BLaER1 (cell line): ENCODE measurements at regions not wholly inside any gene's neighbourhood (a gene's known extent, or its start where the extent isn't known, plus 50 kb on each side); places are given as distances from the start of the nearest gene placed in this dataset.
"Not testable (repeated sequence)": the region's sequence is repeated elsewhere in the genome, so short reads cannot be mapped to it uniquely, and the experiment has no call there.

ENCODE experiments used
- H3K27ac ChIP-seq: shearing (Covaris generic); formaldehyde crosslinking; 2 replicates; pipeline ENCODE4 v1.8.1; 2022
- H3K27me3 ChIP-seq: shearing (Covaris generic); formaldehyde crosslinking; 2 replicates; pipeline ENCODE4 v1.8.1; 2022
- H3K36me3 ChIP-seq: shearing (Covaris generic); formaldehyde crosslinking; 2 replicates; pipeline ENCODE4 v1.8.1; 2022
- H3K4me1 ChIP-seq: shearing (Covaris generic); formaldehyde crosslinking; 2 replicates; pipeline ENCODE4 v1.8.1; 2022
- H3K4me2 ChIP-seq: shearing (Covaris generic); formaldehyde crosslinking; 2 replicates; pipeline ENCODE4 v1.8.1; 2022
- H3K4me3 ChIP-seq: shearing (Covaris generic); formaldehyde crosslinking; 2 replicates; pipeline ENCODE4 v1.8.1; 2022
- H3K9ac ChIP-seq: shearing (Covaris generic); formaldehyde crosslinking; 2 replicates; pipeline ENCODE4 v1.8.1; 2022
- H3K9me3 ChIP-seq: shearing (Covaris generic); formaldehyde crosslinking; 2 replicates; pipeline ENCODE4 v1.8.1; 2022
- H4K20me1 ChIP-seq: shearing (Covaris generic); formaldehyde crosslinking; 2 replicates; pipeline ENCODE4 v1.8.1; 2022
- Cebpa-rat ChIP-seq: shearing (Covaris generic); IDR thresholded peaks from 2 replicates; pipeline ENCODE4 v1.8.1; 2022

GRCh38 chr4:26199596-26199995, 121.2 kb upstream of the RBPJ start:
- no peak for TF ChIP-seq Cebpa-rat
- Histone ChIP-seq H3K4me1 (peaks cover 25% of the 10 kb centered on the region), H3K36me3 (no peaks in the 10 kb centered on the region), H4K20me1 (no peaks in the 10 kb centered on the region), H3K9ac (no peak overlapping the region), H3K4me2 (no peak overlapping the region), H3K4me3 (no peak overlapping the region), H3K9me3 (no peaks in the 10 kb centered on the region), H3K27me3 (no peaks in the 10 kb centered on the region), H3K27ac (no peak overlapping the region)

GRCh38 chr4:26201120-26201519, 119.7 kb upstream of the RBPJ start:
- no peak for TF ChIP-seq Cebpa-rat
- Histone ChIP-seq H3K9me3 (no peaks in the 10 kb centered on the region), H3K4me3 (no peak overlapping the region), H3K9ac (no peak overlapping the region), H4K20me1 (no peaks in the 10 kb centered on the region), H3K4me2 (no peak overlapping the region), H3K4me1 (peaks cover 28% of the 10 kb centered on the region), H3K27ac (no peak overlapping the region), H3K27me3 (no peaks in the 10 kb centered on the region), H3K36me3 (no peaks in the 10 kb centered on the region)

GRCh38 chr4:26204249-26204825, 116.5 kb upstream of the RBPJ start:
- Histone ChIP-seq H3K9me3 (no peaks in the 10 kb centered on the region), H3K27me3 (no peaks in the 10 kb centered on the region), H3K27ac (no peak overlapping the region), H3K36me3 (no peaks in the 10 kb centered on the region), H3K4me3 (no peak overlapping the region), H3K4me2 (peak overlapping the region; percentile 50), H3K9ac (no peak overlapping the region), H3K4me1 (peaks cover 14% of the 10 kb centered on the region), H4K20me1 (no peaks in the 10 kb centered on the region)
- no peak for TF ChIP-seq Cebpa-rat

- Histone ChIP-seq H4K20me1 (no peaks in the 10 kb centered on the region), H3K36me3 (no peaks in the 10 kb centered on the region), H3K27ac (no peak overlapping the region), H3K9ac (no peak overlapping the region), H3K4me3 (no peak overlapping the region), H3K27me3 (no peaks in the 10 kb centered on the region), H3K9me3 (no peaks in the 10 kb centered on the region), H3K4me1 (peaks cover 14% of the 10 kb centered on the region), H3K4me2 (no peak overlapping the region)
- TF ChIP-seq Cebpa-rat, result no peak
Measured at GRCh38 chr4:26204911-26205370, 115.9 kb upstream of the RBPJ start.

- H3K4me2 ChIP-seq, result no peak overlapping the region
Measured at GRCh38 chr4:26206339-26206738, 114.5 kb upstream of the RBPJ start.

DNA sequence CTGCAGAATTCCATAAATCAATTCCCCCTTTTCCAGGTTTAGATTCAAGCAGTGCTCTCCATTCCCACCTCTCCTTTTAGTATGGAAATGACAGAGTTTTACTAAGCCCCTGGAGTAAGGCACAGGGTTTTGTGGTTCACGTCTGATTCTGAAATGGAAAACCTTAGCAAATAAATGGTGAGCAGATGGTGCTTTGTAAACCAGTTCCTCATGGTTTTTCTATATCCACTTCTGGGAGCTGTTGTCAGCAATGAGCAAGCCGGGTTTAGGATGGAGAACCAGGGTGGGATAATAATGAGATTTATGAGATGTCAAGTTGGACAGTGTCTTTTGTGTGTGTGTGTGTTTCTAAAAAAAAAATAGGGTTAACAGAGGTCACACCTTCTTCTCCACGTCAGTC, 113.8 kb upstream of the RBPJ start:
- TF ChIP-seq Cebpa-rat, result no peak
- no peaks in the 10 kb centered on the region for H3K9me3 ChIP-seq
- no peak overlapping the region for H3K4me3 ChIP-seq
- no peaks in the 10 kb centered on the region for H3K27me3 ChIP-seq
- H4K20me1 ChIP-seq, result no peaks in the 10 kb centered on the region
- no peak overlapping the region for H3K27ac ChIP-seq
- no peaks in the 10 kb centered on the region for H3K36me3 ChIP-seq
- H3K4me1 ChIP-seq, result peaks cover 14% of the 10 kb centered on the region
- H3K9ac ChIP-seq, result no peak overlapping the region
- no peak overlapping the region for H3K4me2 ChIP-seq

More at GRCh38 chr4:26206339-26206738, 114.5 kb upstream of the RBPJ start:
- H3K27ac ChIP-seq, result no peak overlapping the region
- no peaks in the 10 kb centered on the region for H3K36me3 ChIP-seq
- H3K4me1 ChIP-seq, result peaks cover 14% of the 10 kb centered on the region
- H3K4me3 ChIP-seq, result no peak overlapping the region
- H3K27me3 ChIP-seq, result no peaks in the 10 kb centered on the region
- no peak overlapping the region for H3K9ac ChIP-seq
- no peak for TF ChIP-seq Cebpa-rat
- no peaks in the 10 kb centered on the region for H4K20me1 ChIP-seq
- no peaks in the 10 kb centered on the region for H3K9me3 ChIP-seq

DNA sequence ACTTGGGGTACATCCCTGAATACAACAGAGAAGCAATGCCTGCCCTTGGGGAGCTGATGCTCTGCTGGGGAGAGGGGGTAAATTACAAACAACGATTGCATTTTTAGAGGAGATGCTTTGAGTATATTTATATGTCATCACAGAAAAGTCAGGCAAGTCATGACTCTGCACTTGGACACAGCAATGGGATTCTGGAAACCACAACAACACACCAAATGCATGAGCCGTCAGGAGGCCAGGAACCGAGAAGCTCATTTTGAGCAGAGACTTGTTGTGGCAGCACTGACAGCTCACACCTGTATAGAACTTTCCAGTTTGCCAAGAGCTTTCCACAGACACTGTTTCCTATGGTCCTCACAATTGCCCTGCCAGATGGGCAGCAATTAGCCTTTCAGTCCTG, 113.2 kb upstream of the RBPJ start:
- H3K36me3 ChIP-seq, result no peaks in the 10 kb centered on the region
- no peak for TF ChIP-seq Cebpa-rat
- no peak overlapping the region for H3K4me2 ChIP-seq
- H3K4me3 ChIP-seq, result no peak overlapping the region
- H4K20me1 ChIP-seq, result no peaks in the 10 kb centered on the region
- no peaks in the 10 kb centered on the region for H3K27me3 ChIP-seq
- no peak overlapping the region for H3K27ac ChIP-seq
- H3K4me1 ChIP-seq, result peaks cover 14% of the 10 kb centered on the region
- no peaks in the 10 kb centered on the region for H3K9me3 ChIP-seq
- no peak overlapping the region for H3K9ac ChIP-seq

DNA sequence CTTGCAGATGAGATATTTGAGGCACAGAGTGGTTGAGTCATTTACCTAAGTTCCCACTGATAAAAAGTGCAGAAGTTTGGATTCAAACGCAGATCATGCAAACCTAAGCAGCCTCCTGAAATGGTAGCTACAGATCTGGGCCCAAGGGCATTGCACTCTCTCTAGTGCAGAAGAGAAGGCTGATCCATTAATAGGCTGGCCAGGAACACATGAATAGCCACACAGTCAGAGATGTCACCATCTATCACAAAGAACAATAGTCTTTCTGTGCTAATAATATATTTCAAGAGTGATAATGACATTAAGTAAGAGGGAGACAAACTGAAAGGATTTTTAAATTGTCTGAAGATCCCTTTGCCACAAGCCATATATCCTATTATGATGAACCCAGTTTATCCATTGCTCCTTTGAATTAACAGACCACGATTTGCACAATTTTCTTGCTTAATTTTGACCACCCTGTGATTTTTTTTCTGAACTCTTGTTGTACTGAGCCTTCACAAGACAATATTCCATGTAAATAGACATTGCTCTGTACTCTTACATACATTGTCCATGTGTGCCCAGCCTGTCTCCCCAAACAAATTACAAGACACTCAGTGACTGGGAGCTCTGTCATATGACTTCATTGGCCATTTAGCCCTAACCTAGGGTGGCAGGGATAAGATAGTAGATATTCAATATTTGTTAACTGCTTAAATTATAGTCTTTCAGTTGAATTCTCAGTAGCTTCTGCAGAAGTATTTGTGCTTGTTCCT, 112.4 kb upstream of the RBPJ start:
- H4K20me1 ChIP-seq, result no peaks in the 10 kb centered on the region
- no peaks in the 10 kb centered on the region for H3K27me3 ChIP-seq
- no peak overlapping the region for H3K9ac ChIP-seq
- no peaks in the 10 kb centered on the region for H3K36me3 ChIP-seq
- no peak overlapping the region for H3K4me2 ChIP-seq
- H3K4me1 ChIP-seq, result peaks cover 14% of the 10 kb centered on the region
- no peak overlapping the region for H3K4me3 ChIP-seq
- no peak overlapping the region for H3K27ac ChIP-seq
- H3K9me3 ChIP-seq, result no peaks in the 10 kb centered on the region
- TF ChIP-seq Cebpa-rat, result no peak

DNA sequence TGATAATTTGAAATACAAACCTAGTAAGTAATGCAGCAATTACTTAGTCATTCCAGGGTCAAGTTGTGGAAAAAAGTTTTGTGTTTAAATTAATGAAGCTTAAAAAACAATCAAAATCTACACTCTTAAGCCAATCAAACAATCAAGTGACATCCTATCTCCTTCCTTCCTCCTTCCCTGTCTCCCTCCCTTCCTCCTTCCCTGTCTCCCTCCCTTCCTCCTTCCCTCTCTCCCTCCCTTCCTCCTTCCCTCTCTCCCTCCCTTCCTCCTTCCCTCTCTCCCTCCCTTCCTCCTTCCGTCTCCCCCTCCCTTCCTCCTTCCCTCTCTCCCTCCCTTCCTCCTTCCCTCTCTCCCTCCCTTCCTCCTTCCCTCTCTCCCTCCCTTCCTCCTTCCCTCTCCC, 111.4 kb upstream of the RBPJ start:
- not testable (repeated sequence) for H3K9ac ChIP-seq, H3K27me3 ChIP-seq, H3K27ac ChIP-seq, H3K4me3 ChIP-seq, H3K4me1 ChIP-seq, H3K36me3 ChIP-seq, H3K4me2 ChIP-seq, H4K20me1 ChIP-seq, H3K9me3 ChIP-seq

GRCh38 chr4:26212528-26212927, 108.3 kb upstream of the RBPJ start:
- Histone ChIP-seq H4K20me1 (no peaks in the 10 kb centered on the region), H3K4me3 (no peak overlapping the region), H3K9me3 (no peaks in the 10 kb centered on the region), H3K27ac (no peak overlapping the region), H3K27me3 (no peaks in the 10 kb centered on the region), H3K4me2 (no peak overlapping the region), H3K36me3 (no peaks in the 10 kb centered on the region), H3K4me1 (no peaks in the 10 kb centered on the region), H3K9ac (no peak overlapping the region)
- TF ChIP-seq Cebpa-rat, result no peak

GRCh38 chr4:26213317-26213716, 107.5 kb upstream of the RBPJ start:
- Histone ChIP-seq H3K27me3 (no peaks in the 10 kb centered on the region), H3K9me3 (no peaks in the 10 kb centered on the region), H3K4me3 (no peak overlapping the region), H3K9ac (no peak overlapping the region), H3K36me3 (no peaks in the 10 kb centered on the region), H3K4me1 (peaks cover 3% of the 10 kb centered on the region), H4K20me1 (no peaks in the 10 kb centered on the region), H3K4me2 (no peak overlapping the region), H3K27ac (no peak overlapping the region)
- TF ChIP-seq Cebpa-rat, result no peak
